Uterus (tissue), 2 donors: ENCODE measurements at regions not wholly inside any gene's neighbourhood (a gene's known extent, or its start where the extent isn't known, plus 50 kb on each side); places are given as distances from the start of the nearest gene placed in this dataset.

Experiments
- POLR2A ChIP-seq, 2 donors: fragments of 450-650 bp; IDR thresholded peaks; one replicate each; pipeline ENCODE4 v1.6.1; 2016; ENCODE audit warnings: antibody characterized with exemption in 2 of 2, mild to moderate bottlenecking in 1 of 2, moderate library complexity in 1 of 2
- TF ChIP-seq, protein P1 (sequence below), 4 experiments: fragments of 200-600 bp in 2 of 4; fragments of 450-650 bp in 2 of 4; sonication (generic) in 2 of 4; IDR thresholded peaks; one replicate each; pipeline ENCODE4 v1.5.1; 2016 to 2019; ENCODE audit warnings: antibody characterized with exemption in 4 of 4, mild to moderate bottlenecking in 2 of 4, moderate library complexity in 1 of 4

DNA sequence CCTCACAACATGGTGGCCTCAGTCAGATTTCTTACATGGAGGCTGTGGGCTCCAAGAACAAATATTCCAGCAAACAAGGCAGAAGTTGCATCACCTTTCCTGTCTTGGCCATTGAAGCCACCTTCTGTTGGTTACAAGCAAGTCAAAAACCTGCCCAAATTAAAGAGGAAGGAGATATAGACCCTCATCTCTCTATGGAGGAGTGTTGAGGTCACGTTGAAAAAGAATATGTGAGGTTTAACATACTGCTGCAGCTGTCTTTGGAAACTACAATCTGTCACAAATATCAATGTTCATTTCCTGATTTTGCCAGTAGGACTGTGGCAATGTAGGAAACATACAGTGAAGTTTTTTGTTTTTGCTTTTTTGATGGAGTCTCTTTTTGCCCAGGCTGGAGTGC lies 211.4 kb downstream of the COPRS start:
- TF ChIP-seq POLR2A (IDR thresholded peaks at IDR 0.05) = no peak
- TF ChIP-seq, protein P1, sequence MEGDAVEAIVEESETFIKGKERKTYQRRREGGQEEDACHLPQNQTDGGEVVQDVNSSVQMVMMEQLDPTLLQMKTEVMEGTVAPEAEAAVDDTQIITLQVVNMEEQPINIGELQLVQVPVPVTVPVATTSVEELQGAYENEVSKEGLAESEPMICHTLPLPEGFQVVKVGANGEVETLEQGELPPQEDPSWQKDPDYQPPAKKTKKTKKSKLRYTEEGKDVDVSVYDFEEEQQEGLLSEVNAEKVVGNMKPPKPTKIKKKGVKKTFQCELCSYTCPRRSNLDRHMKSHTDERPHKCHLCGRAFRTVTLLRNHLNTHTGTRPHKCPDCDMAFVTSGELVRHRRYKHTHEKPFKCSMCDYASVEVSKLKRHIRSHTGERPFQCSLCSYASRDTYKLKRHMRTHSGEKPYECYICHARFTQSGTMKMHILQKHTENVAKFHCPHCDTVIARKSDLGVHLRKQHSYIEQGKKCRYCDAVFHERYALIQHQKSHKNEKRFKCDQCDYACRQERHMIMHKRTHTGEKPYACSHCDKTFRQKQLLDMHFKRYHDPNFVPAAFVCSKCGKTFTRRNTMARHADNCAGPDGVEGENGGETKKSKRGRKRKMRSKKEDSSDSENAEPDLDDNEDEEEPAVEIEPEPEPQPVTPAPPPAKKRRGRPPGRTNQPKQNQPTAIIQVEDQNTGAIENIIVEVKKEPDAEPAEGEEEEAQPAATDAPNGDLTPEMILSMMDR (IDR thresholded peaks at IDR 0.05) = no peak
